Liver (tissue), 8 donors: ENCODE measurements at regions not wholly inside any gene's neighbourhood (a gene's known extent, or its start where the extent isn't known, plus 50 kb on each side); places are given as distances from the start of the nearest gene placed in this dataset.

Source experiments
- DNase-seq: peaks from one replicate; pipeline ENCODE4 v3.0.0-alpha.2; 2017; ENCODE audit warnings: low spot score
- H3K27ac ChIP-seq, 2 donors: one replicate each; pipeline ENCODE4 v1.7.0; 2013; ENCODE audit warnings: inconsistent platforms in 2 of 2, low read length in 2 of 2, control low read depth in 1 of 2, low read depth in 1 of 2, mild to moderate bottlenecking in 1 of 2
- H3K27me3 ChIP-seq, 4 donors: one replicate each; pipeline versions ENCODE4 v1.6.1 to v1.7.0; 2013; ENCODE audit warnings: low read length in 3 of 4, inconsistent platforms in 1 of 4, mild to moderate bottlenecking in 1 of 4, moderate library complexity in 1 of 4; ENCODE audit not compliant: control insufficient read depth in 4 of 4, insufficient read depth in 4 of 4
- H3K36me3 ChIP-seq, 4 donors: one replicate each; pipeline versions ENCODE4 v1.6.1 to v1.7.0; 2013; ENCODE audit warnings: low read length in 3 of 4, mild to moderate bottlenecking in 3 of 4, low read depth in 1 of 4, moderate library complexity in 1 of 4; ENCODE audit not compliant: control insufficient read depth in 4 of 4, insufficient read depth in 3 of 4
- H3K4me1 ChIP-seq, 4 donors: one replicate each; pipeline versions ENCODE4 v1.6.1 to v1.7.0; 2013; ENCODE audit warnings: low read length in 3 of 4, mild to moderate bottlenecking in 3 of 4, moderate library complexity in 1 of 4; ENCODE audit not compliant: control insufficient read depth in 4 of 4, insufficient read depth in 4 of 4
- H3K4me3 ChIP-seq, 3 donors: one replicate each; pipeline versions ENCODE4 v1.6.1 to v1.7.0; 2013; ENCODE audit warnings: low read length in 3 of 3, control low read depth in 1 of 3, low read depth in 1 of 3, mild to moderate bottlenecking in 1 of 3
- H3K9ac ChIP-seq, 2 donors: one replicate each; pipeline ENCODE4 v1.7.0; 2013; ENCODE audit warnings: low read length in 2 of 2, mild to moderate bottlenecking in 2 of 2, moderate library complexity in 2 of 2, control low read depth in 1 of 2, low read depth in 1 of 2
- H3K9me3 ChIP-seq, 4 donors: one replicate each; pipeline versions ENCODE4 v1.6.1 to v1.7.0; 2013; ENCODE audit warnings: low read length in 3 of 4; ENCODE audit not compliant: control insufficient read depth in 4 of 4
- ATF3 ChIP-seq: IDR thresholded peaks from 2 replicates; pipeline ENCODE4 v1.6.1; 2016; ENCODE audit warnings: antibody characterized with exemption
- CTCF ChIP-seq: fragments of 150-350 bp; IDR thresholded peaks from 2 replicates; pipeline ENCODE4 v1.5.1; 2017; ENCODE audit warnings: improper control_type of control experiment, low read depth, low read length; ENCODE audit not compliant: missing input control
- EGR1 ChIP-seq, 2 donors: IDR thresholded peaks; 2 replicates each; pipeline ENCODE4 v1.6.1; 2016 to 2018; ENCODE audit warnings: antibody characterized with exemption in 2 of 2, low read depth in 2 of 2
- FOXA1 ChIP-seq: IDR thresholded peaks from 2 replicates; pipeline ENCODE4 v1.6.1; 2016; ENCODE audit warnings: antibody characterized with exemption
- FOXA2 ChIP-seq: IDR thresholded peaks from 2 replicates; pipeline ENCODE4 v1.6.1; 2016; ENCODE audit warnings: antibody characterized with exemption
- GABPA ChIP-seq, 2 donors: IDR thresholded peaks in 1 of 2; conservative IDR thresholded peaks in 1 of 2; 2 replicates each; pipeline ENCODE4 v1.6.1; 2016; ENCODE audit warnings: antibody characterized with exemption in 2 of 2, mild to moderate bottlenecking in 1 of 2, moderate library complexity in 1 of 2
- HNF4A ChIP-seq, 2 donors: conservative IDR thresholded peaks; 2 replicates each; pipeline ENCODE4 v1.6.1; 2016; ENCODE audit warnings: antibody characterized with exemption in 2 of 2, mild to moderate bottlenecking in 2 of 2
- HNF4G ChIP-seq: IDR thresholded peaks from 2 replicates; pipeline ENCODE4 v1.6.1; 2016; ENCODE audit warnings: antibody characterized with exemption
- JUND ChIP-seq, 2 donors: IDR thresholded peaks; 2 replicates each; pipeline ENCODE4 v1.6.1; 2016; ENCODE audit warnings: antibody characterized with exemption in 2 of 2
- MAX ChIP-seq: IDR thresholded peaks from 2 replicates; pipeline ENCODE4 v1.6.1; 2016; ENCODE audit warnings: antibody characterized with exemption
- NR2F2 ChIP-seq: IDR thresholded peaks from 2 replicates; pipeline ENCODE4 v1.6.1; 2016; ENCODE audit warnings: antibody characterized with exemption
- RAD21 ChIP-seq, 2 donors: IDR thresholded peaks; 2 replicates each; pipeline ENCODE4 v1.6.1; 2016; ENCODE audit warnings: antibody characterized with exemption in 2 of 2, mild to moderate bottlenecking in 2 of 2
- REST ChIP-seq: IDR thresholded peaks from 2 replicates; pipeline ENCODE4 v1.6.1; 2016; ENCODE audit warnings: antibody characterized with exemption, mild to moderate bottlenecking
- RXRA ChIP-seq, 2 donors: IDR thresholded peaks; 2 replicates each; pipeline ENCODE4 v1.6.1; 2017 to 2018; ENCODE audit warnings: antibody characterized with exemption in 2 of 2, mild to moderate bottlenecking in 1 of 2
- SP1 ChIP-seq: IDR thresholded peaks from 2 replicates; pipeline ENCODE4 v1.6.1; 2018; ENCODE audit warnings: antibody characterized with exemption, mild to moderate bottlenecking
- TAF1 ChIP-seq: conservative IDR thresholded peaks from 2 replicates; pipeline ENCODE4 v1.6.1; 2016; ENCODE audit warnings: antibody characterized with exemption, mild to moderate bottlenecking
- YY1 ChIP-seq: IDR thresholded peaks from 2 replicates; pipeline ENCODE4 v1.6.1; 2016; ENCODE audit warnings: antibody characterized with exemption, mild to moderate bottlenecking
- ZBTB33 ChIP-seq: IDR thresholded peaks from 2 replicates; pipeline ENCODE4 v1.6.1; 2016; ENCODE audit warnings: antibody characterized with exemption
- WGBS: extraction: QIAGEN DNeasy Blood & Tissue Kit; methylation state at CpG from one replicate; pipeline ENCODE4 v1.1.7; 2013; 5-methylcytosine and 5-hydroxymethylcytosine counted together
- donor health status: healthy.
- donor health status: healthy.
- donor health status: healthy.
- donor health status: healthy.
- donor health status: healthy.

- H3K9ac ChIP-seq: no peak overlapping the region
- H3K4me3 ChIP-seq: no peak overlapping the region
- H3K27me3 ChIP-seq: peaks cover 0 to 3% (median 0%) of the 10 kb centered on the region in 4 donors
- no peaks in the 10 kb centered on the region for H3K4me1 ChIP-seq
- H3K27ac ChIP-seq: no peak overlapping the region
- no peaks in the 10 kb centered on the region for H3K9me3 ChIP-seq
- no peak for DNase-seq
- no peak for TF ChIP-seq ZBTB33
- no peak for TF ChIP-seq TAF1
- no peak for TF ChIP-seq CTCF
- WGBS: 85% methylated on average over 3 of the region's 3 CpGs
- H3K36me3 ChIP-seq: no peaks in the 10 kb centered on the region
Observed at GRCh38 chr15:77855871-77856270, 221.6 kb downstream of the TBC1D2B start.

GRCh38 chr15:77854980-77855379 lies 222.3 kb upstream of the LINGO1 start:
- no peak overlapping the region for H3K9ac ChIP-seq
- DNase-seq: no peak
- H3K4me3 ChIP-seq: no peak overlapping the region
- H3K36me3 ChIP-seq: no peaks in the 10 kb centered on the region
- H3K9me3 ChIP-seq: no peaks in the 10 kb centered on the region
- no peak overlapping the region for H3K27ac ChIP-seq
- TF ChIP-seq RXRA (IDR thresholded peaks at IDR 0.05) (no peak), SP1 (no peak), CTCF (no peak), TAF1 (no peak), FOXA2 (no peak), FOXA1 (no peak), ATF3 (no peak), REST (no peak), YY1 (no peak), GABPA (IDR thresholded peaks at IDR 0.05 in 1 of 2, conservative IDR thresholded peaks at IDR 0.05 in 1 of 2) (no peak), HNF4G (no peak), ZBTB33 (no peak), MAX (no peak), NR2F2 (no peak), RAD21 (IDR thresholded peaks at IDR 0.05) (no peak), JUND (IDR thresholded peaks at IDR 0.05) (no peak), HNF4A (conservative IDR thresholded peaks at IDR 0.05) (no peak), EGR1 (IDR thresholded peaks at IDR 0.05; ENCODE audit: low read depth in 2 of 2) (no peak)
- peaks cover 0 to 3% (median 0%) of the 10 kb centered on the region in 4 donors for H3K27me3 ChIP-seq
- H3K4me1 ChIP-seq: no peaks in the 10 kb centered on the region
